Sigmoid colon (tissue), 4 donors: ENCODE measurements at regions not wholly inside any gene's neighbourhood (a gene's known extent, or its start where the extent isn't known, plus 50 kb on each side); places are given as distances from the start of the nearest gene placed in this dataset.
"Not testable (repeated sequence)": the region's sequence is repeated elsewhere in the genome, so short reads cannot be mapped to it uniquely, and the experiment has no call there.

Experiments used
- CTCF ChIP-seq, 4 experiments: fragments of 450-650 bp in 3 of 4; fragments of 200-600 bp in 1 of 4; IDR thresholded peaks; one replicate each; pipeline ENCODE4 v1.5.1; 2016 to 2019; ENCODE audit warnings: antibody characterized with exemption in 4 of 4, mild to moderate bottlenecking in 3 of 4, moderate library complexity in 2 of 4
- EP300 ChIP-seq, 4 donors: sonication (generic); formaldehyde crosslinking; IDR thresholded peaks; one replicate each; pipeline ENCODE4 v1.6.1; 2017; ENCODE audit warnings: antibody characterized with exemption in 4 of 4
- POLR2A ChIP-seq, 2 donors: fragments of 450-650 bp; IDR thresholded peaks; one replicate each; pipeline ENCODE4 v1.6.1; 2016; ENCODE audit warnings: antibody characterized with exemption in 2 of 2, mild to moderate bottlenecking in 2 of 2, moderate library complexity in 2 of 2

- TF ChIP-seq CTCF, EP300, POLR2A (IDR thresholded peaks at IDR 0.05): not testable (repeated sequence)
Observed at GRCh38 chr5:1601565-1601964, 77.8 kb upstream of the LPCAT1 start.
